ENCODE measurements at regions not wholly inside any gene's neighbourhood (a gene's known extent, or its start where the extent isn't known, plus 50 kb on each side); places are given as distances from the start of the nearest gene placed in this dataset.
"Not testable (repeated sequence)": the region's sequence is repeated elsewhere in the genome, so short reads cannot be mapped to it uniquely, and the experiment has no call there.

- DNase-seq (ENCODE audit: low read depth, low spot score) = no peak
These were observed 145.8 kb upstream of the TUT7 start for GRCh38 chr9:86500031-86500430.

GRCh38 chr9:86494644-86495111, 140.5 kb upstream of the TUT7 start:
- DNase-seq (ENCODE audit: low read depth, low spot score) = no peak

- no peak for DNase-seq (ENCODE audit: low read depth, low spot score)
These were observed 137.5 kb upstream of the TUT7 start for GRCh38 chr9:86491468-86492266.

GRCh38 chr9:86488794-86489193, 134.6 kb upstream of the TUT7 start:
- DNase-seq (ENCODE audit: low read depth, low spot score) = no peak

- DNase-seq (ENCODE audit: low read depth, low spot score) = no peak
These were observed 134.1 kb upstream of the TUT7 start for GRCh38 chr9:86488345-86488744.

GRCh38 chr9:86487838-86488233, 133.6 kb upstream of the TUT7 start:
- DNase-seq (ENCODE audit: low read depth, low spot score) = no peak

- no peak for DNase-seq (ENCODE audit: low read depth, low spot score)
These were observed 133.0 kb upstream of the TUT7 start for GRCh38 chr9:86486891-86487837.

- DNase-seq (ENCODE audit: low read depth, low spot score) = no peak
These were observed 131.1 kb upstream of the TUT7 start for GRCh38 chr9:86485359-86485758.

GRCh38 chr9:86483496-86483895, 129.3 kb upstream of the TUT7 start:
- no peak for DNase-seq (ENCODE audit: low read depth, low spot score)

- DNase-seq (ENCODE audit: low read depth, low spot score) = no peak
These were observed 127.3 kb upstream of the TUT7 start for GRCh38 chr9:86481466-86481865.

- not testable (repeated sequence) for DNase-seq (ENCODE audit: low read depth, low spot score)
These were observed 121.0 kb upstream of the TUT7 start for GRCh38 chr9:86475255-86475654.

GRCh38 chr9:86471171-86471815, 117.1 kb upstream of the TUT7 start:
- no peak for DNase-seq (ENCODE audit: low read depth, low spot score)

- no peak for DNase-seq (ENCODE audit: low read depth, low spot score)
These were observed 116.1 kb upstream of the TUT7 start for GRCh38 chr9:86470326-86470725.

- DNase-seq (ENCODE audit: low read depth, low spot score) = no peak
These were observed 115.5 kb upstream of the TUT7 start for GRCh38 chr9:86469476-86470250.

GRCh38 chr9:86464242-86464641, 110.0 kb upstream of the TUT7 start:
- no peak for DNase-seq (ENCODE audit: low read depth, low spot score)

- no peak for DNase-seq (ENCODE audit: low read depth, low spot score)
These were observed 106.2 kb upstream of the TUT7 start for GRCh38 chr9:86460216-86461002.

GRCh38 chr9:86459599-86460155, 105.5 kb upstream of the TUT7 start:
- no peak for DNase-seq (ENCODE audit: low read depth, low spot score)

- no peak for DNase-seq (ENCODE audit: low read depth, low spot score)
These were observed 105.0 kb upstream of the TUT7 start for GRCh38 chr9:86459191-86459590.

- no peak for DNase-seq (ENCODE audit: low read depth, low spot score)
These were observed 104.1 kb upstream of the TUT7 start for GRCh38 chr9:86458191-86458855.

- no peak for DNase-seq (ENCODE audit: low read depth, low spot score)
These were observed 102.2 kb upstream of the TUT7 start for GRCh38 chr9:86456416-86456815.
